Breast epithelium (tissue), 3 donors: ENCODE measurements at regions not wholly inside any gene's neighbourhood (a gene's known extent, or its start where the extent isn't known, plus 50 kb on each side); places are given as distances from the start of the nearest gene placed in this dataset.
"Not testable (repeated sequence)": the region's sequence is repeated elsewhere in the genome, so short reads cannot be mapped to it uniquely, and the experiment has no call there.

ENCODE experiments used
- POLR2A ChIP-seq: fragments of 450-650 bp; IDR thresholded peaks from one replicate; pipeline ENCODE4 v1.6.1; 2016; ENCODE audit warnings: antibody characterized with exemption, mild to moderate bottlenecking, moderate library complexity
- POLR2AphosphoS5 ChIP-seq, 3 donors: sonication (generic); formaldehyde crosslinking; IDR thresholded peaks; one replicate each; pipeline ENCODE4 v1.6.1; 2017; ENCODE audit warnings: antibody characterized with exemption in 3 of 3
- TF ChIP-seq, protein P1 (sequence below), 3 donors: fragments of 450-650 bp; IDR thresholded peaks; one replicate each; pipeline ENCODE4 v1.5.1; 2016 to 2017; ENCODE audit warnings: antibody characterized with exemption in 3 of 3, mild to moderate bottlenecking in 3 of 3, moderate library complexity in 3 of 3

- not testable (repeated sequence) for TF ChIP-seq POLR2AphosphoS5 (IDR thresholded peaks at IDR 0.05); POLR2A
- TF ChIP-seq, protein P1, sequence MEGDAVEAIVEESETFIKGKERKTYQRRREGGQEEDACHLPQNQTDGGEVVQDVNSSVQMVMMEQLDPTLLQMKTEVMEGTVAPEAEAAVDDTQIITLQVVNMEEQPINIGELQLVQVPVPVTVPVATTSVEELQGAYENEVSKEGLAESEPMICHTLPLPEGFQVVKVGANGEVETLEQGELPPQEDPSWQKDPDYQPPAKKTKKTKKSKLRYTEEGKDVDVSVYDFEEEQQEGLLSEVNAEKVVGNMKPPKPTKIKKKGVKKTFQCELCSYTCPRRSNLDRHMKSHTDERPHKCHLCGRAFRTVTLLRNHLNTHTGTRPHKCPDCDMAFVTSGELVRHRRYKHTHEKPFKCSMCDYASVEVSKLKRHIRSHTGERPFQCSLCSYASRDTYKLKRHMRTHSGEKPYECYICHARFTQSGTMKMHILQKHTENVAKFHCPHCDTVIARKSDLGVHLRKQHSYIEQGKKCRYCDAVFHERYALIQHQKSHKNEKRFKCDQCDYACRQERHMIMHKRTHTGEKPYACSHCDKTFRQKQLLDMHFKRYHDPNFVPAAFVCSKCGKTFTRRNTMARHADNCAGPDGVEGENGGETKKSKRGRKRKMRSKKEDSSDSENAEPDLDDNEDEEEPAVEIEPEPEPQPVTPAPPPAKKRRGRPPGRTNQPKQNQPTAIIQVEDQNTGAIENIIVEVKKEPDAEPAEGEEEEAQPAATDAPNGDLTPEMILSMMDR (IDR thresholded peaks at IDR 0.05): not testable (repeated sequence)
Measured at GRCh38 chr9:129531860-129532402, 89.0 kb downstream of the C9orf50 start.
